SU-DHL-6 (cell line): ENCODE measurements at regions not wholly inside any gene's neighbourhood (a gene's known extent, or its start where the extent isn't known, plus 50 kb on each side); places are given as distances from the start of the nearest gene placed in this dataset.

Source experiments
- H2AFZ ChIP-seq: fragments of 200-600 bp; sonication (generic); 2 replicates; pipeline ENCODE4 v1.6.1; 2014; ENCODE audit warnings: low read depth, mild to moderate bottlenecking, moderate library complexity, mixed read lengths, antibody characterized with exemption, low read length; ENCODE audit not compliant: severe bottlenecking
- H3F3A ChIP-seq: fragments of 200-600 bp; shearing (Covaris generic); 2 replicates; pipeline ENCODE4 v1.6.0; 2016; ENCODE audit warnings: antibody characterized with exemption, mild to moderate bottlenecking; ENCODE audit not compliant: insufficient read depth
- H3K27ac ChIP-seq: fragments of 200-600 bp; sonication (generic); 2 replicates; pipeline ENCODE4 v1.5.1; 2016; ENCODE audit warnings: low read depth, mild to moderate bottlenecking, low read length, moderate library complexity, mixed read lengths
- H3K27me3 ChIP-seq: fragments of 200-600 bp; sonication (generic), shearing (Covaris generic); 2 replicates; pipeline ENCODE4 v1.6.0; 2014; ENCODE audit warnings: mild to moderate bottlenecking, low read length
- H3K36me3 ChIP-seq: fragments of 200-600 bp; sonication (generic); 2 replicates; pipeline ENCODE4 v1.6.1; 2014; ENCODE audit warnings: mild to moderate bottlenecking, low read length, mixed read lengths
- H3K4me2 ChIP-seq: fragments of 300-600, 200-600 bp; shearing (Covaris generic), sonication (generic); 2 replicates; pipeline ENCODE4 v1.6.0; 2014; ENCODE audit warnings: low read length, low read depth, mild to moderate bottlenecking; ENCODE audit not compliant: poor library complexity, severe bottlenecking
- H3K4me3 ChIP-seq: fragments of 200-600 bp; sonication (generic); 2 replicates; pipeline ENCODE4 v1.5.1; 2014; ENCODE audit warnings: antibody characterized with exemption, low read length, mild to moderate bottlenecking, mixed read lengths; ENCODE audit not compliant: insufficient read depth, poor library complexity, severe bottlenecking
- H3K79me2 ChIP-seq: fragments of 200-600 bp; sonication (generic); 2 replicates; pipeline ENCODE4 v1.6.1; 2014; ENCODE audit warnings: mild to moderate bottlenecking, low read length, moderate library complexity; ENCODE audit not compliant: insufficient read depth
- H3K9ac ChIP-seq: fragments of 200-600 bp; sonication (generic); 2 replicates; pipeline ENCODE4 v1.7.0; 2014; ENCODE audit warnings: mild to moderate bottlenecking, low read length
- H3K9me2 ChIP-seq: fragments of 200-600 bp; sonication (generic); replicated peaks from 2 replicates; pipeline ENCODE4 v1.6.1; 2014; ENCODE audit warnings: low read length; ENCODE audit not compliant: insufficient read depth
- H3K9me3 ChIP-seq: fragments of 200-600 bp; sonication (generic); 2 replicates; pipeline ENCODE4 v1.6.1; 2014; ENCODE audit warnings: low read length, mixed read lengths; ENCODE audit not compliant: insufficient read depth
- H4K20me1 ChIP-seq: fragments of 200-600 bp; sonication (generic); 2 replicates; pipeline ENCODE4 v1.6.1; 2014; ENCODE audit warnings: low read depth, mild to moderate bottlenecking, antibody characterized with exemption, low read length, moderate library complexity, mixed read lengths
- CTCF ChIP-seq: fragments of 200-600 bp; sonication (generic); IDR thresholded peaks from one replicate; pipeline ENCODE4 v1.5.1; 2017; ENCODE audit warnings: antibody characterized with exemption, mild to moderate bottlenecking, low read length, moderate library complexity; ENCODE audit not compliant: insufficient read depth, poor library complexity, severe bottlenecking
- EZH2phosphoT487 ChIP-seq: fragments of 200-600 bp; sonication (generic), shearing (Covaris generic); conservative IDR thresholded peaks from 2 replicates; pipeline ENCODE4 v1.6.1; 2018; ENCODE audit warnings: mild to moderate bottlenecking, antibody characterized with exemption, low read length, moderate library complexity, mixed read lengths

DNA sequence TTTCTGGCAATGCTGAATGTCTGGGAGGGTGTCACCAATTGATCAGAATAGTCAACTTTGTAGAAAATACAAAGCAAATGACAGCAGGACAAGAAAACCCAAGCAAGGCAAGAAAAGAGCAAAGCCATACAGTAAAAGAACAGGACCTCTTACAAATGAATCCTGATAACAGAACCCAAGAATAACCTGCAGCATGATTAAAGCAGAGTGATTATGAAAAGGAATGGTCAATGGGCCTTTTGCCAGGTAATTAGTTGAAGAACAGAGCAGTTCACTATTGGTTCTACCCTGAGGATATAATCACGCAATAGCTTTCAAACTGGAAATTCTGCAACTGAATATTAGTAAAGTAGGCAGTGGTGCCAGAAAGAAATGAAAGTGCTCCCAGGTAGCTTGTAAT lies 319.8 kb downstream of the FRK start:
- Histone ChIP-seq H3K4me2 (no peak overlapping the region), H4K20me1 (no peaks in the 10 kb centered on the region), H3F3A (no peaks in the 10 kb centered on the region), H3K9me3 (no peaks in the 10 kb centered on the region), H3K27ac (no peak overlapping the region), H3K79me2 (no peaks in the 10 kb centered on the region), H3K4me3 (no peak overlapping the region), H3K9me2 (no peaks in the 10 kb centered on the region), H3K9ac (no peak overlapping the region), H3K27me3 (no peaks in the 10 kb centered on the region), H3K36me3 (no peaks in the 10 kb centered on the region), H2AFZ (no peak overlapping the region)
- TF ChIP-seq EZH2phosphoT487: no peak
- no peak for TF ChIP-seq CTCF

DNA sequence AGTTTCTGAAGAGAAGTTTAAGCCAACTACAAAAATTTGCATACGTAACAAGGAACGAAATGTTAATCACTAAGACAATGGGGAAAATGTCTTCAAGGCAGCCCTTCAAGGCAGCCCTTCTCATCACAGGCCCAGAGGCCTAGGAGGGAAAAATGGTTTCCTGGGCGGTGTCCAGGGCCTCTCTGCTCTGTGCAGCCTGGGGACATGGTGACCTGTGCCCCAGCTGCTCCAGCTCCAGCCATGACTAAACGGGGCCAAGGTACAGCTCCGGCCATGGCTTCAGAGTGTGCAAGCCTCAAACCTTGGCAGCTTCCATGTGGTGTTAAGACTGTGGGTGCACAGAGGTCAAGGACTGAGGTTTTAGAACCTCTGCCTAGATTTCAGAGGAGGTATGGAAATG lies 325.1 kb downstream of the FRK start:
- H3K79me2 ChIP-seq: no peaks in the 10 kb centered on the region
- no peaks in the 10 kb centered on the region for H3F3A ChIP-seq
- H3K27ac ChIP-seq: no peak overlapping the region
- no peak for TF ChIP-seq EZH2phosphoT487
- TF ChIP-seq CTCF: no peak
- H3K9me2 ChIP-seq: no peaks in the 10 kb centered on the region
- no peak overlapping the region for H2AFZ ChIP-seq
- H3K9me3 ChIP-seq: no peaks in the 10 kb centered on the region
- H3K36me3 ChIP-seq: no peaks in the 10 kb centered on the region
- H3K4me3 ChIP-seq: no peak overlapping the region
- H3K9ac ChIP-seq: no peak overlapping the region
- H3K27me3 ChIP-seq: no peaks in the 10 kb centered on the region
- no peak overlapping the region for H3K4me2 ChIP-seq
- H4K20me1 ChIP-seq: no peaks in the 10 kb centered on the region

GRCh38 chr6:115733426-115733825 lies 327.3 kb downstream of the FRK start:
- Histone ChIP-seq H4K20me1 (no peaks in the 10 kb centered on the region), H3K4me3 (no peak overlapping the region), H3K9me3 (no peaks in the 10 kb centered on the region), H3K27me3 (no peaks in the 10 kb centered on the region), H2AFZ (no peak overlapping the region), H3K9me2 (no peaks in the 10 kb centered on the region), H3K27ac (no peak overlapping the region), H3F3A (no peaks in the 10 kb centered on the region), H3K79me2 (no peaks in the 10 kb centered on the region), H3K36me3 (no peaks in the 10 kb centered on the region), H3K4me2 (no peak overlapping the region), H3K9ac (no peak overlapping the region)
- TF ChIP-seq EZH2phosphoT487: no peak
- TF ChIP-seq CTCF: no peak

DNA sequence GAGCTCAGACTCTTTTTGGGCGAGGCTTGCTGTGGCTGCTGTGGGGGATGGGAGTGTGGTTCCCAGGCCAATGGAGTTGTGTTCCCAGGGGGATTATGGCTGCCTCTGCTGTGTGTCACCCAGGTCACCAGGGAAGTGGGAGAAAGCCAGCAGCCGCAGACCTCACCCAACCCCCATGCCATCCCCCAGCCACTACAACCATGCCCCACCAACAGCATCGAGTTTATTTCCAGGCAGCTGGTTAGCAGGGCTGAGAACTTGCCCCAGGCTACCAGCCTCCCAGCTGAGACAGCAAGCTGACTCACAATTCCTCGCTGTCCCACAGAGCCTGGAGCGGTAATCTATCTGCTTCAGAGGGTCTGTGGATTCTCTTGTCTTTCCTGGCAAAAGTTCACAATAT lies 331.7 kb downstream of the FRK start:
- H4K20me1 ChIP-seq: no peaks in the 10 kb centered on the region
- H3K9me2 ChIP-seq: no peaks in the 10 kb centered on the region
- H3K9ac ChIP-seq: no peak overlapping the region
- no peak overlapping the region for H2AFZ ChIP-seq
- no peak overlapping the region for H3K4me3 ChIP-seq
- H3K27ac ChIP-seq: no peak overlapping the region
- H3K4me2 ChIP-seq: no peak overlapping the region
- H3K27me3 ChIP-seq: no peaks in the 10 kb centered on the region
- no peaks in the 10 kb centered on the region for H3K9me3 ChIP-seq
- no peaks in the 10 kb centered on the region for H3K36me3 ChIP-seq
- no peaks in the 10 kb centered on the region for H3F3A ChIP-seq
- H3K79me2 ChIP-seq: no peaks in the 10 kb centered on the region
- no peak for TF ChIP-seq EZH2phosphoT487
- no peak for TF ChIP-seq CTCF
